ENCODE measurements at regions not wholly inside any gene's neighbourhood (a gene's known extent, or its start where the extent isn't known, plus 50 kb on each side); places are given as distances from the start of the nearest gene placed in this dataset.

DNA sequence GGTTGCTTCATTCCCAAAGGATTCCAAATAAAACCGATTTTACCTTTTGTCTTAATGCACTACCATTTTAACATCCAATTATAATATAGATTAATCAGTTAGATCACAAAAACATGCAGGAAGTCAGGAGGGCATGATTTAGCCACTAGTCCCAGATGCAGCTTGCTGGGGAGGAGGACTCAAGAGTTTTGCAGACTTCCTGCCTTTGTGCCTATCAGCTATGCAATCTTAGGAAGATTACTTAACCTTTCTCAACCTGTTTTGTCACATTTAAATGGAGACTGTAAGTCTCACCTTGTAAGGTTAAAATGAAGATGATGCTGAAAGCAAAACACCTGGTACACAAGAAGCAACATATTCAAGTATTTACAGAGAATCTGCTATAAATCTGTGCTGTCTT, 242.4 kb upstream of the GOLIM4 start:
- H3K4me3 ChIP-seq (ENCODE audit: insufficient read depth, low read length, poor library complexity, severe bottlenecking): no peak overlapping the region
- H3K79me2 ChIP-seq (ENCODE audit: insufficient read depth, low read length): no peaks in the 10 kb centered on the region
- H3F3A ChIP-seq (ENCODE audit: insufficient read depth): no peaks in the 10 kb centered on the region
- H3K9ac ChIP-seq (ENCODE audit: low read length): no peak overlapping the region
- H4K20me1 ChIP-seq (ENCODE audit: low read depth, low read length): no peaks in the 10 kb centered on the region
- H3K4me2 ChIP-seq (ENCODE audit: low read depth, low read length, poor library complexity, severe bottlenecking): no peak overlapping the region
- H3K27me3 ChIP-seq (ENCODE audit: low read length): 0 out of 2 replicates have a peak, but pooled peaks cover 3% of the 10 kb centered on the region
- no peak overlapping the region for H2AFZ ChIP-seq (ENCODE audit: low read depth, low read length, severe bottlenecking)
- no peaks in the 10 kb centered on the region for H3K36me3 ChIP-seq (ENCODE audit: low read length)
- no peak overlapping the region for H3K27ac ChIP-seq (ENCODE audit: low read depth, low read length)
- H3K9me2 ChIP-seq (replicated peaks; ENCODE audit: insufficient read depth, low read length): no peaks in the 10 kb centered on the region
- TF ChIP-seq, protein P1, sequence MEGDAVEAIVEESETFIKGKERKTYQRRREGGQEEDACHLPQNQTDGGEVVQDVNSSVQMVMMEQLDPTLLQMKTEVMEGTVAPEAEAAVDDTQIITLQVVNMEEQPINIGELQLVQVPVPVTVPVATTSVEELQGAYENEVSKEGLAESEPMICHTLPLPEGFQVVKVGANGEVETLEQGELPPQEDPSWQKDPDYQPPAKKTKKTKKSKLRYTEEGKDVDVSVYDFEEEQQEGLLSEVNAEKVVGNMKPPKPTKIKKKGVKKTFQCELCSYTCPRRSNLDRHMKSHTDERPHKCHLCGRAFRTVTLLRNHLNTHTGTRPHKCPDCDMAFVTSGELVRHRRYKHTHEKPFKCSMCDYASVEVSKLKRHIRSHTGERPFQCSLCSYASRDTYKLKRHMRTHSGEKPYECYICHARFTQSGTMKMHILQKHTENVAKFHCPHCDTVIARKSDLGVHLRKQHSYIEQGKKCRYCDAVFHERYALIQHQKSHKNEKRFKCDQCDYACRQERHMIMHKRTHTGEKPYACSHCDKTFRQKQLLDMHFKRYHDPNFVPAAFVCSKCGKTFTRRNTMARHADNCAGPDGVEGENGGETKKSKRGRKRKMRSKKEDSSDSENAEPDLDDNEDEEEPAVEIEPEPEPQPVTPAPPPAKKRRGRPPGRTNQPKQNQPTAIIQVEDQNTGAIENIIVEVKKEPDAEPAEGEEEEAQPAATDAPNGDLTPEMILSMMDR (IDR thresholded peaks at IDR 0.05; ENCODE audit: insufficient read depth, low read length, poor library complexity, severe bottlenecking): no peak
- no peak for TF ChIP-seq EZH2phosphoT487 (conservative IDR thresholded peaks at IDR 0.05; ENCODE audit: low read length)
- no peaks in the 10 kb centered on the region for H3K9me3 ChIP-seq (ENCODE audit: insufficient read depth, low read length)

DNA sequence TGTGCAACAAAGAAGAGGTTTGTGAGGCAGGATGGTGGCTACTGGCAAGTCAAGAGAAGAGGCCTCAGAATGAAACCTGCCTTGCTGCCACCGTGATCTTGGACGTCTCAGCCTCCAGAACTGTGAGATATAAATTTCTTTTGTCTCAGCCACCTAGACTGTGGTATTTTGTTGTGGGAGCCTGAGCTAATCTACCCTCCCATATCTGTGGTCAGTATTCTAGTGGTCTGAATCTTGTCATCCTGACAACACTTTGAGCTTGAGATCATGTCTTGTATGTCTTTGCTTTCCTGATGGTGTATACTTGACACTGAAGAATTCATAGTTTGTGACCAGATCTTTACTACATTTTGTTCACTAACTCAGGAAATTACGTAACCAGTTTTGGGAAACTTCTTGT, 240.6 kb upstream of the GOLIM4 start:
- Histone ChIP-seq H3K9me2 (replicated peaks; ENCODE audit: insufficient read depth, low read length) (no peaks in the 10 kb centered on the region), H2AFZ (ENCODE audit: low read depth, low read length, severe bottlenecking) (no peak overlapping the region), H3K4me3 (ENCODE audit: insufficient read depth, low read length, poor library complexity, severe bottlenecking) (no peak overlapping the region), H4K20me1 (ENCODE audit: low read depth, low read length) (no peaks in the 10 kb centered on the region), H3K4me2 (ENCODE audit: low read depth, low read length, poor library complexity, severe bottlenecking) (no peak overlapping the region), H3K9me3 (ENCODE audit: insufficient read depth, low read length) (no peaks in the 10 kb centered on the region), H3F3A (ENCODE audit: insufficient read depth) (no peaks in the 10 kb centered on the region), H3K27me3 (ENCODE audit: low read length) (no peaks in the 10 kb centered on the region), H3K36me3 (ENCODE audit: low read length) (no peaks in the 10 kb centered on the region), H3K9ac (ENCODE audit: low read length) (no peak overlapping the region), H3K27ac (ENCODE audit: low read depth, low read length) (no peak overlapping the region), H3K79me2 (ENCODE audit: insufficient read depth, low read length) (no peaks in the 10 kb centered on the region)
- no peak for TF ChIP-seq EZH2phosphoT487 (conservative IDR thresholded peaks at IDR 0.05; ENCODE audit: low read length)
- TF ChIP-seq, protein P1 (IDR thresholded peaks at IDR 0.05; ENCODE audit: insufficient read depth, low read length, poor library complexity, severe bottlenecking): no peak

DNA sequence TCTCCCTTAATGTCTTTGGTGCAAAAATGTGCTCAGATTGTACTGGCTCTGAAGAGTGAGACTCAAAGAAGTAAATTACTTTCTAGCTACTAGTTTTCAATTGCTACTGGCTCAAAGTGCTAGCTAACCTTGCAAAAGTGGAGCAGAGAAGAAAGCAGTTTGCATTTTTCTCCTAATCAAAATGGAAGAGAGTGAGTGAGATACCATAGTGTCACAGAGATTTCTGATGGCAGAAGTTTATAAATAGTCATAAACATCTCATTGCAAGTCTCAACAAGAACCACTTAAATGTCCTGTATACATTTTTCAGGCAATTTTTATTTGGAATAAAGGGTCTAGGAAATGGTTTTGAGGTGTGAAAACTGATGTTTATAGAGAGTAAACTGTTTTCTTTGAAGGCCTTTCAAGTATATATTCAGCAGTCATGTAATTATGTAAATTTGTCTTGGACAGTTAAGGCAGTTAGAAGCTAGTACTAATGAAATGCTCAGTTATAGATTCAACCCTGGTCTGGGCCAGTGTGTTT, 237.7 kb upstream of the GOLIM4 start:
- Histone ChIP-seq H4K20me1 (ENCODE audit: low read depth, low read length) (no peaks in the 10 kb centered on the region), H3K9ac (ENCODE audit: low read length) (no peak overlapping the region), H3K4me3 (ENCODE audit: insufficient read depth, low read length, poor library complexity, severe bottlenecking) (no peak overlapping the region)

More for the DNA sequence above, 237.7 kb upstream of the GOLIM4 start:
- H3K79me2 ChIP-seq (ENCODE audit: insufficient read depth, low read length): no peaks in the 10 kb centered on the region
- no peaks in the 10 kb centered on the region for H3K9me2 ChIP-seq (replicated peaks; ENCODE audit: insufficient read depth, low read length)
- H3F3A ChIP-seq (ENCODE audit: insufficient read depth): no peaks in the 10 kb centered on the region
- no peak overlapping the region for H3K27ac ChIP-seq (ENCODE audit: low read depth, low read length)
- TF ChIP-seq, protein P1 (IDR thresholded peaks at IDR 0.05; ENCODE audit: insufficient read depth, low read length, poor library complexity, severe bottlenecking): no peak
- no peak for TF ChIP-seq EZH2phosphoT487 (conservative IDR thresholded peaks at IDR 0.05; ENCODE audit: low read length)
- no peaks in the 10 kb centered on the region for H3K27me3 ChIP-seq (ENCODE audit: low read length)
- H3K9me3 ChIP-seq (ENCODE audit: insufficient read depth, low read length): no peaks in the 10 kb centered on the region
- H2AFZ ChIP-seq (ENCODE audit: low read depth, low read length, severe bottlenecking): no peak overlapping the region
- H3K4me2 ChIP-seq (ENCODE audit: low read depth, low read length, poor library complexity, severe bottlenecking): no peak overlapping the region
- H3K36me3 ChIP-seq (ENCODE audit: low read length): no peaks in the 10 kb centered on the region
